Central memory CD8-positive, alpha-beta T cell (primary cell): ENCODE measurements at regions not wholly inside any gene's neighbourhood (a gene's known extent, or its start where the extent isn't known, plus 50 kb on each side); places are given as distances from the start of the nearest gene placed in this dataset.

ENCODE experiments used
- ATAC-seq: fragments of 150-1000 bp; cut with Tn5 transposase; replicated peaks from 2 replicates; pipeline ENCODE4 v1.10.0; 2022; ENCODE audit warnings: mild to moderate bottlenecking, moderate FRiP score, moderate number of reproducible peaks; ENCODE audit not compliant: poor library complexity, severe bottlenecking; ENCODE audit errors: extremely low read depth
- DNase-seq, 2 donors: peaks; one replicate each; pipeline ENCODE4 v3.0.0; 2021; ENCODE audit warnings: low spot score in 2 of 2
- H3K27ac Mint-ChIP-seq: one replicate; pipeline ENCODE4 v1.8.0; 2022; ENCODE audit warnings: low read depth, mild to moderate bottlenecking, moderate library complexity, mixed read lengths
- H3K27me3 Mint-ChIP-seq: one replicate; pipeline ENCODE4 v1.8.0; 2022; ENCODE audit warnings: mixed read lengths
- H3K36me3 Mint-ChIP-seq: one replicate; pipeline ENCODE4 v1.8.0; 2022; ENCODE audit warnings: mild to moderate bottlenecking, moderate library complexity, mixed read lengths; ENCODE audit not compliant: insufficient read depth
- H3K4me1 Mint-ChIP-seq: one replicate; pipeline ENCODE4 v1.8.0; 2022; ENCODE audit warnings: mixed read lengths
- H3K4me3 Mint-ChIP-seq: one replicate; pipeline ENCODE4 v1.8.0; 2022; ENCODE audit warnings: mild to moderate bottlenecking, moderate library complexity, mixed read lengths
- H3K9me3 Mint-ChIP-seq: one replicate; pipeline ENCODE4 v1.8.0; 2022; ENCODE audit warnings: mixed read lengths

GRCh38 chr5:39580702-39581453, 156.1 kb upstream of the DAB2 start:
- Mint-ChIP-seq H3K4me1 (no peaks in the 10 kb centered on the region), H3K36me3 (peaks cover 3% of the 10 kb centered on the region), H3K27ac (no peak overlapping the region), H3K4me3 (no peak overlapping the region), H3K27me3 (peaks cover 30% of the 10 kb centered on the region), H3K9me3 (no peaks in the 10 kb centered on the region)
- DNase-seq (no peak), ATAC-seq (no peak)

- Mint-ChIP-seq H3K4me3 (no peak overlapping the region), H3K4me1 (no peaks in the 10 kb centered on the region), H3K27me3 (peaks cover 19% of the 10 kb centered on the region), H3K36me3 (peaks cover 3% of the 10 kb centered on the region), H3K27ac (no peak overlapping the region), H3K9me3 (no peaks in the 10 kb centered on the region)
- ATAC-seq (no peak), DNase-seq (no peak)
Observed at GRCh38 chr5:39579750-39580149, 155.0 kb upstream of the DAB2 start.

GRCh38 chr5:39578887-39579497, 154.2 kb upstream of the DAB2 start:
- DNase-seq (no peak), ATAC-seq (no peak)
- Mint-ChIP-seq H3K27ac (no peak overlapping the region), H3K4me1 (no peaks in the 10 kb centered on the region), H3K4me3 (no peak overlapping the region), H3K36me3 (peaks cover 5% of the 10 kb centered on the region), H3K27me3 (peaks cover 18% of the 10 kb centered on the region), H3K9me3 (no peaks in the 10 kb centered on the region)

- no peak for ATAC-seq
- Mint-ChIP-seq H3K4me3 (no peak overlapping the region), H3K27ac (no peak overlapping the region), H3K9me3 (no peaks in the 10 kb centered on the region), H3K27me3 (peaks cover 18% of the 10 kb centered on the region), H3K36me3 (peaks cover 1% of the 10 kb centered on the region), H3K4me1 (no peaks in the 10 kb centered on the region)
- no peak for DNase-seq
Observed at GRCh38 chr5:39577529-39577928, 152.7 kb upstream of the DAB2 start.

GRCh38 chr5:39570403-39571027, 145.7 kb upstream of the DAB2 start:
- no peak for DNase-seq
- peaks cover 9% of the 10 kb centered on the region for H3K27me3 Mint-ChIP-seq
- no peak for ATAC-seq
- no peaks in the 10 kb centered on the region for H3K9me3 Mint-ChIP-seq
- H3K4me3 Mint-ChIP-seq: no peak overlapping the region
- no peak overlapping the region for H3K27ac Mint-ChIP-seq
- peaks cover 1% of the 10 kb centered on the region for H3K36me3 Mint-ChIP-seq
- H3K4me1 Mint-ChIP-seq: no peaks in the 10 kb centered on the region

GRCh38 chr5:39569857-39570256, 145.1 kb upstream of the DAB2 start:
- H3K27ac Mint-ChIP-seq: no peak overlapping the region
- H3K27me3 Mint-ChIP-seq: peaks cover 9% of the 10 kb centered on the region
- H3K4me3 Mint-ChIP-seq: no peak overlapping the region
- no peaks in the 10 kb centered on the region for H3K4me1 Mint-ChIP-seq
- no peak for ATAC-seq
- no peaks in the 10 kb centered on the region for H3K9me3 Mint-ChIP-seq
- DNase-seq: no peak
- H3K36me3 Mint-ChIP-seq: peaks cover 1% of the 10 kb centered on the region

GRCh38 chr5:39566891-39567290, 142.1 kb upstream of the DAB2 start:
- H3K27ac Mint-ChIP-seq: no peak overlapping the region
- ATAC-seq (no peak), DNase-seq (no peak)
- H3K4me1 Mint-ChIP-seq: no peaks in the 10 kb centered on the region
- peaks cover 9% of the 10 kb centered on the region for H3K27me3 Mint-ChIP-seq
- H3K9me3 Mint-ChIP-seq: no peaks in the 10 kb centered on the region
- no peaks in the 10 kb centered on the region for H3K36me3 Mint-ChIP-seq
- H3K4me3 Mint-ChIP-seq: no peak overlapping the region

GRCh38 chr5:39566029-39566428, 141.2 kb upstream of the DAB2 start:
- Mint-ChIP-seq H3K4me3 (no peak overlapping the region), H3K9me3 (no peaks in the 10 kb centered on the region), H3K36me3 (no peaks in the 10 kb centered on the region), H3K27me3 (peaks cover 16% of the 10 kb centered on the region), H3K4me1 (no peaks in the 10 kb centered on the region), H3K27ac (no peak overlapping the region)
- DNase-seq (no peak), ATAC-seq (no peak)

- ATAC-seq: no peak
- Mint-ChIP-seq H3K4me1 (no peaks in the 10 kb centered on the region), H3K9me3 (no peaks in the 10 kb centered on the region), H3K27ac (no peak overlapping the region), H3K27me3 (peaks cover 24% of the 10 kb centered on the region), H3K36me3 (no peaks in the 10 kb centered on the region), H3K4me3 (no peak overlapping the region)
- no peak for DNase-seq
Observed at GRCh38 chr5:39561421-39561820, 136.6 kb upstream of the DAB2 start.

GRCh38 chr5:39560726-39561125, 135.9 kb upstream of the DAB2 start:
- DNase-seq (no peak), ATAC-seq (no peak)
- Mint-ChIP-seq H3K27ac (no peak overlapping the region), H3K36me3 (no peaks in the 10 kb centered on the region), H3K4me3 (no peak overlapping the region), H3K9me3 (no peaks in the 10 kb centered on the region), H3K27me3 (peaks cover 20% of the 10 kb centered on the region), H3K4me1 (no peaks in the 10 kb centered on the region)

GRCh38 chr5:39559923-39560322, 135.1 kb upstream of the DAB2 start:
- ATAC-seq (no peak), DNase-seq (no peak)
- Mint-ChIP-seq H3K36me3 (no peaks in the 10 kb centered on the region), H3K4me3 (no peak overlapping the region), H3K27me3 (peaks cover 24% of the 10 kb centered on the region), H3K9me3 (no peaks in the 10 kb centered on the region), H3K27ac (no peak overlapping the region), H3K4me1 (no peaks in the 10 kb centered on the region)

- Mint-ChIP-seq H3K4me1 (no peaks in the 10 kb centered on the region), H3K4me3 (no peak overlapping the region), H3K36me3 (no peaks in the 10 kb centered on the region), H3K9me3 (no peaks in the 10 kb centered on the region), H3K27me3 (peaks cover 38% of the 10 kb centered on the region), H3K27ac (no peak overlapping the region)
- ATAC-seq: no peak
- DNase-seq: no peak
Observed at GRCh38 chr5:39558541-39558940, 133.8 kb upstream of the DAB2 start.

- peaks cover 33% of the 10 kb centered on the region for H3K27me3 Mint-ChIP-seq
- no peaks in the 10 kb centered on the region for H3K36me3 Mint-ChIP-seq
- no peak overlapping the region for H3K4me3 Mint-ChIP-seq
- no peaks in the 10 kb centered on the region for H3K9me3 Mint-ChIP-seq
- no peak overlapping the region for H3K27ac Mint-ChIP-seq
- H3K4me1 Mint-ChIP-seq: no peaks in the 10 kb centered on the region
- DNase-seq: no peak
- ATAC-seq: no peak
Observed at GRCh38 chr5:39555788-39556187, 131.0 kb upstream of the DAB2 start.
